IPS-NIHi7 (cell line): ENCODE measurements at regions not wholly inside any gene's neighbourhood (a gene's known extent, or its start where the extent isn't known, plus 50 kb on each side); places are given as distances from the start of the nearest gene placed in this dataset.

Experiments used
- DNase-seq: peaks from one replicate; pipeline ENCODE4 v3.0.0; 2012; ENCODE audit warnings: mixed read lengths; ENCODE audit errors: extremely low spot score

DNA sequence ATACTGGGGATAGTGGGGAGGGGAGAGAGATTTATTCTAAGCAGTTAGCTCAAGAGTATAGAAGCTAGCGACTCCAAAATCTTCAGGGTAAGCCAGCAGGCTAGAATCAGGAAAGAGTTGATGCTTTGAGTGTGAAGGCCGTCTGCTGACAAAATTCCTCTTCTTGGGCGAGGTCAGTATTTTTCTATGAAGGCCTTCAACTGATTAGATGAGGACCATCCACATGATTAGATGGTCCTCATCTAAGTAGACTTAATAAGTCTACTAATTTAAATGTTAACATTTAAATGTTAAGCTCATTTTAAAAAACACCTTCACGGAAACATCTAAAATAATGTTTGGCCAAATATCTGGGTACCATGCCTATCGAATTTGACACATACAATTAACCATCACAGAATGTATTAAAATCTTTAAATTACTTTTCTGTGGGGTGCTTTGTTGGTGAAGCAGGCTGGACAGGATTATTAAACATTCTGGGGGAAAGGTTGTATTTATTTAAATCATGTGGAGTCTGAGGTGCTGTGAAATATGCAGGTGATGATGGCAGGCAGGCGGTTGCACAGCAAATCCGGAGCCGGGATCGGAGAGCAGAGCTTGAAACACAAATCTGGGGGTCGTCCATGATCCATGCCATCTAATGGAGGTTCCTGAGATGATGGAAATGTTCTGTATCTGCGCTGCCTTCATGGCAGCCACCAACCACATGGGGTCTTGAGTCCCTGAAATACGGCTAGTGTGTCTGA, 49.8 kb upstream of the ADORA2B start:
- DNase-seq: no peak
